GM21825 (cell line): ENCODE measurements at regions not wholly inside any gene's neighbourhood (a gene's known extent, or its start where the extent isn't known, plus 50 kb on each side); places are given as distances from the start of the nearest gene placed in this dataset.
A peak's percentile ranks its signal among the peaks of the same experiment; 100 is the strongest.
"Not testable (repeated sequence)": the region's sequence is repeated elsewhere in the genome, so short reads cannot be mapped to it uniquely, and the experiment has no call there.

Experiments
- ATAC-seq: cut with Tn5 transposase; IDR thresholded peaks from one replicate; pipeline ENCODE4 v1.9.1; 2021; ENCODE audit warnings: mild to moderate bottlenecking, moderate library complexity; ENCODE audit not compliant: unreplicated experiment

DNA sequence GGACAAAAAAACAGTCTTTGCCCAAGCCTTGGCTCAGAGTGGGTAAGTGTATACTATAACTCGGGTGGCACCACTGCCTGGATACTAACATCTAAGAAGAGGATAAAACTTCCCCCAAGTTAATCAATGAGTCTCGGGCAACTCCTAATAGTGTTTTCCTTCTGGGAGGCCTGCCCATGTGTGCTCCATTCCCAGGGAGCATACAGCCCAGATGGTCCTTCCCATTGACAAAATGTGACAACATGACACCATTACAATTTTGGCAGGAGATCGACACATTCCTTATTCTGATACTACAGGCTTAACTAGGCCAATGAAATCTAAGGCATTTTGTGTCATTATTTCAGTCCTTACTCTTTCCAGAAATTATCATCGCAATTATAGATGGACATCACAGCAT lies 52.7 kb upstream of the CRIM1 start:
- no peak for ATAC-seq

- ATAC-seq, result no peak
Measured at GRCh38 chr2:36301843-36302242, 53.7 kb upstream of the CRIM1 start.

DNA sequence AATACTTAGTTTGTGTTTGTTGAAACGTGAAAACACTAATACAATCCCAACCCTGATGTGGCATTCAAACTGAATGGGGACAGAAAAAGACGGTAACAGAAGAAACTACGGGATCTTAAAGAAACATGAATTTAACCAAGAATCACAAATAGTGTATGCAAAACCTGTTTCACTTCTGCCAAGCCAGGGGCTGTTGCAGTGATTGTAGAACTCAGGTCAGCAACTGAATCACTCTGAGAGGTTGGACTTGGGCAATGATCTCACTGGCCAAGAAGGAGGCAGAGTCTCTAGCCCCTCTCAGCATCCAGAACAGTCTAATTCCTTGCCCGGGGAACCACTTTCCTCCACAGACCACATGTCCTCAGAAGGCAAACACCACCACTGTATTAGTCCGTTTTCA lies 54.9 kb upstream of the CRIM1 start:
- ATAC-seq, result no peak

- ATAC-seq, result no peak
Measured at GRCh38 chr2:36296798-36297197, 58.8 kb upstream of the CRIM1 start.

DNA sequence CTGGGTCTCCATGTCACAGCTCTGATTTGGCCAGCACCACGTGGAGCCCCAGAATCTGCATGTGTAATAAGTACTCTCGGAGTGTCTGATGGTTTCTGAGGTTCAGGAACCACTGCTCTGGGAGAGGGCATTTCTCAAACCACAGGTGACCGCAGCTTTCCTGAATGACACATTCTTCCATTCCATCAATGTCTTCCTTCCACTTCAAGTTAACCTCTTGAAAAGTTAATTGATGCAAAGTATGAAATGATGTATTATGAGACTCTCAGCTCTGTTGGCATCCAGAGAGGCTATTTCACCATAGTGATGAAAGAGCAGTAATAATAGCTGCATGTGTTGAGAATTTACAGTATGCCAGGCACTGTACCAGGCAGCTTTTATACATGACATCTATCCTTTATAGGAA lies 61.3 kb upstream of the CRIM1 start:
- no peak for ATAC-seq

DNA sequence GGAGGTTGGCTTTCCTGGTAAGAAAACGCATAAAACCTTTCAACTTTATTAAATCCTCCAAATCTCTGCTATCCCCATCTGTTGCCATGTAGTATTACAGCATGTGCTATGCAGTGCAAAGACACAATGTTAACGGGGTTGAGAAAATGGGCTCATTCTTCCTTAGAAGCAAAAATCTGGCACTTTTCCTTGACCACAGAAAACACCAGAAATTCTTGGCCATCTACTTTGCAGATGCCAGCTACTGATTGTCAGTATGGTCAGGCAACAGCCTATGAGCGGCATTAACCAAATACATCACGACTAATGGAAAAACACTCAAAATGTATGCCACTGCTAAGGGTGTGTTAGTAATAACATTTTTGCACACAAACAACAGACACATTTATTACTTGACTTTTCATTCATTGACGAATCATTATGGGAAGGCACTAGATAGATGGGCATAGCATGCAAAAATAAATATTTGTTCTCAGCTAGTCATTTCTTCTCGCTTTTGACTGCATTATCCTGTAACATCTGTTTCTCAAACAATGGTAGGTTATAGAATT lies 65.2 kb upstream of the CRIM1 start:
- ATAC-seq, result no peak

DNA sequence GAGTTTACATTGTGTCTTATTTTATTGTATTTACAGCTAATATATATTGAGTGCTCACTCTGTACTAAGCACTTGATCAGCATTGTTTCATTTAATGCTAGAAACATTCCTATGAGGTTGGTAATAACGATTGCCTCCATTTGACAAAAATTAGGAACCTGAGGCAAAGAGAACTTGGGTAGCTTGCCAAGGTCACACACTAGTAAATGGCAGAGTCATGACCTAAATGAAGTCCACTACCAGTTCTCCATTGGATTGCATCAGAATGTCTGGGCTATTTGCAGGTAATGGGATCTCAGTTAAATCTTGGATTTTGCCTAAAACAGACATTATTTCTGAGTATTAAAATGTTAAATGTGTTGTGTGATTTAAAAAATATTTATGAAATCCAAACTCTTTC lies 65.8 kb upstream of the CRIM1 start:
- ATAC-seq, result no peak

DNA sequence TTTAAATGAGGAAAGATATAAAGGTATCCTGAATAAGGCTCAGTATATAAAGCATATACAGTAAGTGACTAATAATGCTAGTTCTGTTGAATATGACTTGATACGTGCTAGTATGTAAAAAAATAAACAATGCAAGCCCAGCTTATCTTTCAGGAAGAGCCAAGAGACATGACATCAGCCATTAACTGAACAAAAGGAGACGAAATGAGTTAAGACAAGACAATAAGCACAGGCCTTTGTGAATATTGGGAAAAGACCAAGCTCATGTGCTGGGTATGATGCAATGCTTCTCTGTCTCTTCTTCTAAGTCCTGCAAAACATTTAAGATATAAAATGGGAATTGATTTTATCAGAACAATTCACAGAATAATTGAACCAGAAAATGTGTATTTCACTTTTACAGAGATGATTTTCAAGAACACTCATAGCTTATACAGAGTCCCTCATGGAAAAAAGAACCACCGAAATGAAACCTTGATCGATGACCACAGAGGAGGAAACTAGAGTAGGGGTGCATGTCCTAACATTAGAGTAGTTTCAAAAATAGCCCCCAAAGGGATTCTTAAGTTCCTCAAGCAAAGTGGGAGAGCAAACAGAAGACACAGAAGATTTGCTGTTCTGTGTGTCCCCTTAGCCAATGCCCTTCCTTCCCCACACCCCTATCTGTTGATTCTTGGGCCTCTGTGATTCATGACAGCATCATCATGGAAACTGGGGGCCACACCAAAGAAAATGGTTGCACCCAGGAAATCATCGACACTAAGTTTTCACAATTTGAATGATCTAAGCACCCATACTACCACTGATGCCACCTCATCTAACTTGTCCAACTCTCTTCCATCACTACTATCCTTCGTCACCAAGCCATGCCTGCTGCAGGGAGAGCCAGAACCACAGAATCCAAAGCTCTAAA lies 68.0 kb upstream of the CRIM1 start:
- no peak for ATAC-seq

- ATAC-seq, result not testable (repeated sequence)
Measured at GRCh38 chr2:36279506-36279905, 76.1 kb upstream of the CRIM1 start.

DNA sequence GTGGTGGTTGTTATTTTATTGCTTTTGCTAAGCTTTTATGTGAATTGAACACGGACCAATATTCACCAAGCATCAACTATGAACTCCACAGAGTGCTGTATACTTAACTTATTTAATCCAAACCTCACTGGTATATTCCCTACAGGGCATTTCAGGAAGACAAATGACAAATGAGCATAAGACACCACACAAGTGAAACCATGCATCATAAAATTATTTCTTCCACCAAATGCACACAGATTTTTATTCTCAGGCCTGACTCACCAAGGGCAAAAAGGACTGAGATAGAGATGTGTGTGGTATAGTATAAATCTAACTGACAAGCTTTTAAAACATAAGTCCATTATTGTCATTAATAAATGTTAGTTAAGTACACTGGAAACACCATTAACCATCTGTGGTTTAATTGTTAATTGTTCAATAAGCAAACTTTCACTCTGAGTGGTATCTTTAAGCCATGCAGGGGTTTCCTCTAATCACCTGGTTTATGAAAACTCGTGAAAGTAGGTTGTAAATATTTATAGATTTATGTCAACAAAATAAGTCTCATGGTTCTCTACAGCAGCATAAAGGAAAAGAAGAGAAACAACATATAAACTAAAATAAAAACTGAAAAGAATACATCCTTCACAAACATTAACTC lies 77.6 kb upstream of the CRIM1 start:
- ATAC-seq, result peak; percentile 59

GRCh38 chr2:36277146-36277808 lies 78.3 kb upstream of the CRIM1 start:
- peak; percentile 44 for ATAC-seq

DNA sequence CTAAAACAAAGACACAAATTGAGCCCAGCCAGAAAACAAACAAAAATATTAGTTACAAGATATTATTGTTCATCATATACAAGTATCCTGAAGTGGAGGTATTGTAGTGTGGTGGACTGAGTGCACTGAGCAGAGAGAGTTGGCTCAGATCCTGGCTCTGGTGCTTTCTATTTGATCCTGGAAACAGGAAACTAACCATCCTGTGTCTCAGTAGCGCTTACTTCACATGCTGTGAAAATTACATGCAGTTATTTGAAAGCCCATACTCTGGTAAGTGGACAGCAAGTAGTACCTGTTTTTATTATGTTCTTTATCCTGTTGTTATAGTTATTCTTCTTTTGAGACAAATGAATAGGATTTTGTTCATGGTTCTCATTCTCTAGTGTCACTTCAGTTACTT lies 84.3 kb upstream of the CRIM1 start:
- no peak for ATAC-seq

DNA sequence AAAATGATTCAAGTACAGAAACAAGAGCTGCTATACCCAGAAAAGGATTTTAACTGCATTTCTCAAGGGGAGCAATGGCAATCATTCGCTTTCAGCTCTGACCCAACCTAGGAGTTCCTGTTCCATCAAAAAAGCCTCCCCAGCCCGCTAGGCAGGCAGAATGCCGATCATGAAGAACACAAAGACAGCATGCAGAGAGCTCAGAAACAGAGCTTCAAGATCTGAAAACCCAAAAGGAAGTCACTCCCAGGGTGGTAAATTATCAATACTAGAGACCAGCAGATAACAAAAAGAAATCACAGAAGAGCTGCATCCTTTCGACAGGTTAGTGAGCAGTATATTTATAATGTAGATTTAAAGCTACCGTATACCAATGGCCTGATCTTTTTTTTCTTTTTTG lies 84.8 kb upstream of the CRIM1 start:
- ATAC-seq, result no peak

DNA sequence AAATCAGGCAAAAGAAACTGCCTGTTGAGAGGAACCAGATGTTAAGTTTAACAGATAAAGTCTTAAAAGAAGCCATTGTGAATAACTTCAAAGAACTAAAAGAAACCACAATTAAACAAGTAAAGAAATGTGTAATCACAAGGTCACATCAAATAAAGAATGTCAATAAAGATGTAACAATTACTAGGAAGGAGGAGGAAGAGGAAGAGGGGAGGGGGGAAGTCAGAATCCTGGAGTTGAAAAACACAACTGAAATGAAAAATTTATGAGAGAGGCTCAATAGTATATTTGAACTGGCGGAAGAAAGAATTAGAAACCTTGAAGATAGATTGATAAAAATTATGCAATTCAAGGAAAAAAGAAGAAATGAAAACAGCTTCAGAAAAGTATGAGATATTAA lies 88.4 kb upstream of the CRIM1 start:
- no peak for ATAC-seq

DNA sequence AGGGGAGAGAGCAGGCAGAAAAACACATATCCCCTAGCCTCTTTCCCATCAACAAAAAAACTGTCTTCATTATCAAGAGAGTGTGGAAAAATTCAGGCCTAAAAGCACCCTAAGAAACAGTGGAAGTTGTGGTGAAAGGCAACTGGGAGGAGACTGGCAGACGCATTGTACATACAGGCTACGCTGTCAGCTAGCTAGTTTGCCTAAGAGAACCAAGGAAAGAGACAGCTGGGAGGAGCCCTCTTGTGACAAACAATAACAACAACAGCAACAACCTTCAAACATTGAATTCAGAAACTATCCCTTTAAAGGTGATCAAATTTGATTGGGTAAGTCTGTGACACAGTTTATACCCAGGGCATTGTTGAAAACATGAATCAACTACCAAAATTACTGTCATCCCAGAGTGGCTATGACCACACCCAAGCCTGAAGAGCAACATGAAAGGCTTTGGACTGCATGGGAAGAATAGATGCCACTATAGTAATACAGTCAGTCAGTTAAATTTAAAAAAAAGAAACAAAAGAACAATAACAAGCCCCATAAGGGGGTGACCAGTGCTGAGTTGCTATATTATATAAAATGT lies 88.9 kb upstream of the CRIM1 start:
- no peak for ATAC-seq

- no peak for ATAC-seq
Measured at GRCh38 chr2:36262581-36262980, 93.0 kb upstream of the CRIM1 start.

- no peak for ATAC-seq
Measured at GRCh38 chr2:36255863-36256262, 99.7 kb upstream of the CRIM1 start.

GRCh38 chr2:36253086-36253485 lies 102.5 kb upstream of the CRIM1 start:
- ATAC-seq, result no peak

GRCh38 chr2:36246320-36246990 lies 109.1 kb upstream of the CRIM1 start:
- ATAC-seq, result peak; percentile 86

DNA sequence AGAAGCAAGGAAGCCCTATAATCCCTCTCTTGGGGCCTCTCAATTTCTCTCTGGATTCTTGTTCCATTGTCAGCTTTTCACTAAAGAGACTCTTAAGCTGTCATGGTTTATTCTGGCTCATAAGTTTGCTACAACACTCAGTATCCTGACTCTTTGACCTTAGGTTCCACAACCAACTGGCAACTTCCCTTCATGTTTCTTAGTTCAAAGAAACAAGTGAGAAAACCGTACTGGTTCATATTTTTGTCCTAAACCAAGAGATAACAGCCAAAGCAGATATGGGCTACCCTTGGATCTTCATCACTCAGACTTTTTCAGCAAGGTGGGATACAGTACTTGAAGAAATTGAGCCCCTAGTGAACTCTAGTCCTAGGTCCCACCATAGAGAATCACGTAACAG lies 109.9 kb upstream of the CRIM1 start:
- ATAC-seq, result no peak

- ATAC-seq, result no peak
Measured at GRCh38 chr2:36238106-36238505, 117.5 kb upstream of the CRIM1 start.
